Vagina (tissue), 2 donors: ENCODE measurements at regions not wholly inside any gene's neighbourhood (a gene's known extent, or its start where the extent isn't known, plus 50 kb on each side); places are given as distances from the start of the nearest gene placed in this dataset.

Experiments used
- DNase-seq, 2 donors: peaks; one replicate each; pipeline ENCODE4 v3.0.0-alpha.2; 2017; ENCODE audit errors: extremely low spot score in 2 of 2
- H3K27ac ChIP-seq: fragments of 200-600 bp; sonication (generic); one replicate; pipeline ENCODE4 v1.5.1; 2019
- H3K27me3 ChIP-seq: fragments of 200-600 bp; sonication (generic); one replicate; pipeline ENCODE4 v1.5.1; 2019
- H3K36me3 ChIP-seq, 2 donors: fragments of 200-600 bp; sonication (generic); one replicate each; pipeline ENCODE4 v1.5.1; 2017 to 2019
- H3K4me1 ChIP-seq: fragments of 200-600 bp; sonication (generic); one replicate; pipeline ENCODE4 v1.5.1; 2019
- H3K4me3 ChIP-seq, 2 donors: fragments of 200-600 bp; sonication (generic); 1 replicate in 1 of 2; 2 replicates in 1 of 2; pipeline ENCODE4 v1.5.1; 2016 to 2019
- H3K9me3 ChIP-seq: fragments of 200-600 bp; sonication (generic); one replicate; pipeline ENCODE4 v1.5.1; 2019
- CTCF ChIP-seq, 3 experiments: fragments of 450-650 bp in 2 of 3; fragments of 200-600 bp in 1 of 3; sonication (generic) in 1 of 3; IDR thresholded peaks; one replicate each; pipeline ENCODE4 v1.5.1; 2017 to 2019; ENCODE audit warnings: antibody characterized with exemption in 3 of 3, mild to moderate bottlenecking in 2 of 3, moderate library complexity in 2 of 3
- POLR2A ChIP-seq, 2 donors: fragments of 450-650 bp; IDR thresholded peaks; one replicate each; pipeline ENCODE4 v1.6.1; 2017; ENCODE audit warnings: antibody characterized with exemption in 2 of 2, mild to moderate bottlenecking in 2 of 2, moderate library complexity in 2 of 2
- POLR2AphosphoS5 ChIP-seq, 2 donors: sonication (generic); formaldehyde crosslinking; IDR thresholded peaks; one replicate each; pipeline ENCODE4 v1.9.0; 2017; ENCODE audit warnings: antibody characterized with exemption in 2 of 2, mild to moderate bottlenecking in 2 of 2, low read depth in 1 of 2; ENCODE audit not compliant: insufficient read depth in 1 of 2
- intact Hi-C: fragments of 100-400 bp; cut with DNase I; formaldehyde crosslinking; loops from one replicate; pipeline ENCODE4 v1.15.1; 2023

GRCh38 chr3:153830552-153830951, 290.6 kb upstream of the ARHGEF26 start:
- no peaks in the 10 kb centered on the region for H3K9me3 ChIP-seq
- no peak overlapping the region for H3K4me3 ChIP-seq
- intact Hi-C loops: no loop called here
- no peak for DNase-seq
- H3K36me3 ChIP-seq: no peaks in the 10 kb centered on the region
- no peak overlapping the region for H3K27ac ChIP-seq
- H3K27me3 ChIP-seq: no peaks in the 10 kb centered on the region
- TF ChIP-seq CTCF (IDR thresholded peaks at IDR 0.05): no peak
- TF ChIP-seq POLR2AphosphoS5 (IDR thresholded peaks at IDR 0.05; ENCODE audit: insufficient read depth in 1 of 2, low read depth in 1 of 2): no peak
- TF ChIP-seq POLR2A (IDR thresholded peaks at IDR 0.05): no peak
- no peaks in the 10 kb centered on the region for H3K4me1 ChIP-seq

- H3K4me3 ChIP-seq: no peak overlapping the region
- no peaks in the 10 kb centered on the region for H3K27me3 ChIP-seq
- intact Hi-C loops: no loop called here
- H3K27ac ChIP-seq: no peak overlapping the region
- H3K9me3 ChIP-seq: no peaks in the 10 kb centered on the region
- H3K36me3 ChIP-seq: no peaks in the 10 kb centered on the region
- no peak for TF ChIP-seq CTCF (IDR thresholded peaks at IDR 0.05)
- TF ChIP-seq POLR2A (IDR thresholded peaks at IDR 0.05): no peak
- TF ChIP-seq POLR2AphosphoS5 (IDR thresholded peaks at IDR 0.05; ENCODE audit: insufficient read depth in 1 of 2, low read depth in 1 of 2): no peak
- H3K4me1 ChIP-seq: no peaks in the 10 kb centered on the region
- DNase-seq: no peak
Observed at GRCh38 chr3:153835540-153835939, 285.6 kb upstream of the ARHGEF26 start.

GRCh38 chr3:153840487-153840886, 280.7 kb upstream of the ARHGEF26 start:
- Histone ChIP-seq H3K4me3 (no peak overlapping the region), H3K36me3 (no peaks in the 10 kb centered on the region), H3K27ac (no peak overlapping the region), H3K9me3 (no peaks in the 10 kb centered on the region), H3K4me1 (no peaks in the 10 kb centered on the region), H3K27me3 (no peaks in the 10 kb centered on the region)
- DNase-seq: no peak
- intact Hi-C loops: no loop called here
- TF ChIP-seq POLR2A (IDR thresholded peaks at IDR 0.05) (no peak), POLR2AphosphoS5 (IDR thresholded peaks at IDR 0.05; ENCODE audit: insufficient read depth in 1 of 2, low read depth in 1 of 2) (no peak), CTCF (IDR thresholded peaks at IDR 0.05) (no peak)

GRCh38 chr3:153843994-153844393, 277.2 kb upstream of the ARHGEF26 start:
- intact Hi-C loops: no loop called here
- DNase-seq: no peak
- no peak for TF ChIP-seq POLR2A (IDR thresholded peaks at IDR 0.05)
- Histone ChIP-seq H3K4me1 (no peaks in the 10 kb centered on the region), H3K4me3 (no peak overlapping the region), H3K36me3 (no peaks in the 10 kb centered on the region), H3K27me3 (no peaks in the 10 kb centered on the region), H3K9me3 (no peaks in the 10 kb centered on the region), H3K27ac (no peak overlapping the region)

GRCh38 chr3:153845311-153845710, 275.9 kb upstream of the ARHGEF26 start:
- TF ChIP-seq POLR2A (IDR thresholded peaks at IDR 0.05): no peak
- no peak for TF ChIP-seq CTCF (IDR thresholded peaks at IDR 0.05)
- TF ChIP-seq POLR2AphosphoS5 (IDR thresholded peaks at IDR 0.05; ENCODE audit: insufficient read depth in 1 of 2, low read depth in 1 of 2): no peak
- intact Hi-C loops: no loop called here
- Histone ChIP-seq H3K4me3 (no peak overlapping the region), H3K9me3 (no peaks in the 10 kb centered on the region), H3K36me3 (no peaks in the 10 kb centered on the region), H3K27ac (no peak overlapping the region), H3K4me1 (no peaks in the 10 kb centered on the region), H3K27me3 (no peaks in the 10 kb centered on the region)
- no peak for DNase-seq

GRCh38 chr3:153848702-153849101, 272.5 kb upstream of the ARHGEF26 start:
- TF ChIP-seq CTCF (IDR thresholded peaks at IDR 0.05) (no peak), POLR2AphosphoS5 (IDR thresholded peaks at IDR 0.05; ENCODE audit: insufficient read depth in 1 of 2, low read depth in 1 of 2) (no peak), POLR2A (IDR thresholded peaks at IDR 0.05) (no peak)
- DNase-seq: no peak
- H3K4me1 ChIP-seq: no peaks in the 10 kb centered on the region
- no peak overlapping the region for H3K27ac ChIP-seq
- no peaks in the 10 kb centered on the region for H3K36me3 ChIP-seq
- H3K4me3 ChIP-seq: no peak overlapping the region
- H3K27me3 ChIP-seq: no peaks in the 10 kb centered on the region
- no peaks in the 10 kb centered on the region for H3K9me3 ChIP-seq
- intact Hi-C loops: no loop called here
